ENCODE measurements at regions not wholly inside any gene's neighbourhood (a gene's known extent, or its start where the extent isn't known, plus 50 kb on each side); places are given as distances from the start of the nearest gene placed in this dataset.
"Not testable (repeated sequence)": the region's sequence is repeated elsewhere in the genome, so short reads cannot be mapped to it uniquely, and the experiment has no call there.

GRCh38 chr3:153339065-153339464, 177.0 kb downstream of the RAP2B start:
- no peak overlapping the region for H3K4me3 Mint-ChIP-seq
- H3K36me3 Mint-ChIP-seq (ENCODE audit: insufficient read depth) = no peaks in the 10 kb centered on the region
- no peak for ATAC-seq (replicated peaks)
- peak overlapping the region in 1 of 2 donors; percentile 13 for H3K27ac Mint-ChIP-seq
- DNase-seq = no peak
- H3K27me3 Mint-ChIP-seq = no peaks in the 10 kb centered on the region
- no peaks in the 10 kb centered on the region for H3K4me1 Mint-ChIP-seq (ENCODE audit: low read depth in 2 of 2)
- no peaks in the 10 kb centered on the region for H3K9me3 Mint-ChIP-seq

GRCh38 chr3:153343988-153344782, 182.2 kb downstream of the RAP2B start:
- no peaks in the 10 kb centered on the region for H3K4me1 Mint-ChIP-seq (ENCODE audit: low read depth in 2 of 2)
- no peaks in the 10 kb centered on the region for H3K27me3 Mint-ChIP-seq
- no peak overlapping the region for H3K4me3 Mint-ChIP-seq
- H3K9me3 Mint-ChIP-seq = no peaks in the 10 kb centered on the region
- ATAC-seq (replicated peaks) = no peak
- H3K27ac Mint-ChIP-seq = no peak overlapping the region
- no peaks in the 10 kb centered on the region for H3K36me3 Mint-ChIP-seq (ENCODE audit: insufficient read depth)
- DNase-seq = no peak

GRCh38 chr3:153348457-153349107, 186.6 kb downstream of the RAP2B start:
- Mint-ChIP-seq H3K27ac (no peak overlapping the region), H3K4me1 (ENCODE audit: low read depth in 2 of 2) (no peaks in the 10 kb centered on the region), H3K27me3 (no peaks in the 10 kb centered on the region), H3K9me3 (no peaks in the 10 kb centered on the region), H3K36me3 (ENCODE audit: insufficient read depth) (no peaks in the 10 kb centered on the region), H3K4me3 (no peak overlapping the region)
- ATAC-seq (replicated peaks) (no peak), DNase-seq (no peak)

GRCh38 chr3:153349108-153349499, 187.1 kb downstream of the RAP2B start:
- Mint-ChIP-seq H3K27me3 (no peaks in the 10 kb centered on the region), H3K9me3 (no peaks in the 10 kb centered on the region), H3K4me1 (ENCODE audit: low read depth in 2 of 2) (no peaks in the 10 kb centered on the region), H3K36me3 (ENCODE audit: insufficient read depth) (no peaks in the 10 kb centered on the region), H3K4me3 (no peak overlapping the region), H3K27ac (no peak overlapping the region)
- DNase-seq (no peak), ATAC-seq (replicated peaks) (no peak)

- Mint-ChIP-seq H3K4me1 (ENCODE audit: low read depth in 2 of 2) (no peaks in the 10 kb centered on the region), H3K4me3 (no peak overlapping the region), H3K36me3 (ENCODE audit: insufficient read depth) (no peaks in the 10 kb centered on the region), H3K9me3 (no peaks in the 10 kb centered on the region), H3K27me3 (no peaks in the 10 kb centered on the region), H3K27ac (no peak overlapping the region)
- ATAC-seq (replicated peaks) (no peak), DNase-seq (no peak)
Measured at GRCh38 chr3:153350420-153350819, 188.4 kb downstream of the RAP2B start.

GRCh38 chr3:153354641-153355040, 192.6 kb downstream of the RAP2B start:
- Mint-ChIP-seq H3K36me3 (ENCODE audit: insufficient read depth) (no peaks in the 10 kb centered on the region), H3K27ac (no peak overlapping the region), H3K9me3 (no peaks in the 10 kb centered on the region), H3K27me3 (no peaks in the 10 kb centered on the region), H3K4me3 (no peak overlapping the region), H3K4me1 (ENCODE audit: low read depth in 2 of 2) (no peaks in the 10 kb centered on the region)
- ATAC-seq (replicated peaks) = no peak
- no peak for DNase-seq

- H3K27me3 Mint-ChIP-seq = no peaks in the 10 kb centered on the region
- DNase-seq (no peak), ATAC-seq (replicated peaks) (no peak)
- no peaks in the 10 kb centered on the region for H3K36me3 Mint-ChIP-seq (ENCODE audit: insufficient read depth)
- H3K4me1 Mint-ChIP-seq (ENCODE audit: low read depth in 2 of 2) = no peaks in the 10 kb centered on the region
- no peak overlapping the region for H3K4me3 Mint-ChIP-seq
- no peak overlapping the region for H3K27ac Mint-ChIP-seq
- H3K9me3 Mint-ChIP-seq = no peaks in the 10 kb centered on the region
Measured at GRCh38 chr3:153355559-153355958, 193.5 kb downstream of the RAP2B start.

- no peak overlapping the region for H3K27ac Mint-ChIP-seq
- DNase-seq (no peak), ATAC-seq (replicated peaks) (no peak)
- no peaks in the 10 kb centered on the region for H3K4me1 Mint-ChIP-seq (ENCODE audit: low read depth in 2 of 2)
- H3K4me3 Mint-ChIP-seq = no peak overlapping the region
- no peaks in the 10 kb centered on the region for H3K36me3 Mint-ChIP-seq (ENCODE audit: insufficient read depth)
- no peaks in the 10 kb centered on the region for H3K27me3 Mint-ChIP-seq
- H3K9me3 Mint-ChIP-seq = no peaks in the 10 kb centered on the region
Measured at GRCh38 chr3:153356908-153357307, 194.9 kb downstream of the RAP2B start.

- ATAC-seq (replicated peaks) (no peak), DNase-seq (no peak)
- Mint-ChIP-seq H3K9me3 (no peaks in the 10 kb centered on the region), H3K27me3 (no peaks in the 10 kb centered on the region), H3K4me3 (no peak overlapping the region), H3K36me3 (ENCODE audit: insufficient read depth) (no peaks in the 10 kb centered on the region), H3K4me1 (ENCODE audit: low read depth in 2 of 2) (no peaks in the 10 kb centered on the region), H3K27ac (no peak overlapping the region)
Measured at GRCh38 chr3:153357436-153357835, 195.4 kb downstream of the RAP2B start.

- ATAC-seq (replicated peaks) = no peak
- DNase-seq = no peak
- Mint-ChIP-seq H3K9me3 (peaks cover 0 to 4% of the 10 kb centered on the region in 2 donors), H3K4me1 (ENCODE audit: low read depth in 2 of 2) (no peaks in the 10 kb centered on the region), H3K27me3 (peaks cover 0 to 5% of the 10 kb centered on the region in 2 donors), H3K4me3 (no peak overlapping the region), H3K36me3 (ENCODE audit: insufficient read depth) (no peaks in the 10 kb centered on the region), H3K27ac (no peak overlapping the region)
Measured at GRCh38 chr3:153369561-153370374, 207.7 kb downstream of the RAP2B start.

GRCh38 chr3:153370680-153371079, 208.7 kb downstream of the RAP2B start:
- Mint-ChIP-seq H3K4me1 (ENCODE audit: low read depth in 2 of 2) (no peaks in the 10 kb centered on the region), H3K9me3 (no peaks in the 10 kb centered on the region), H3K27me3 (peaks cover 0 to 5% of the 10 kb centered on the region in 2 donors), H3K4me3 (no peak overlapping the region), H3K27ac (no peak overlapping the region), H3K36me3 (ENCODE audit: insufficient read depth) (no peaks in the 10 kb centered on the region)
- no peak for DNase-seq
- no peak for ATAC-seq (replicated peaks)

- no peaks in the 10 kb centered on the region for H3K36me3 Mint-ChIP-seq (ENCODE audit: insufficient read depth)
- ATAC-seq (replicated peaks) = no peak
- H3K27ac Mint-ChIP-seq = no peak overlapping the region
- H3K9me3 Mint-ChIP-seq = no peaks in the 10 kb centered on the region
- H3K4me3 Mint-ChIP-seq = no peak overlapping the region
- DNase-seq = no peak
- H3K4me1 Mint-ChIP-seq (ENCODE audit: low read depth in 2 of 2) = no peaks in the 10 kb centered on the region
- H3K27me3 Mint-ChIP-seq = no peaks in the 10 kb centered on the region
Measured at GRCh38 chr3:153372326-153372725, 210.3 kb downstream of the RAP2B start.

GRCh38 chr3:153373606-153374005, 211.6 kb downstream of the RAP2B start:
- Mint-ChIP-seq H3K27ac (no peak overlapping the region), H3K4me1 (ENCODE audit: low read depth in 2 of 2) (no peaks in the 10 kb centered on the region)
- no peak for DNase-seq

GRCh38 chr3:153378366-153378765, 216.3 kb downstream of the RAP2B start:
- H3K27ac Mint-ChIP-seq; H3K4me1 Mint-ChIP-seq (ENCODE audit: low read depth in 2 of 2); H3K4me3 Mint-ChIP-seq; ATAC-seq (replicated peaks); DNase-seq; H3K27me3 Mint-ChIP-seq; H3K36me3 Mint-ChIP-seq (ENCODE audit: insufficient read depth); H3K9me3 Mint-ChIP-seq: not testable (repeated sequence)

More at GRCh38 chr3:153373606-153374005, 211.6 kb downstream of the RAP2B start:
- H3K36me3 Mint-ChIP-seq (ENCODE audit: insufficient read depth) = no peaks in the 10 kb centered on the region
- H3K9me3 Mint-ChIP-seq = no peaks in the 10 kb centered on the region
- ATAC-seq (replicated peaks) = peak; percentile 27
- no peaks in the 10 kb centered on the region for H3K27me3 Mint-ChIP-seq
- H3K4me3 Mint-ChIP-seq = no peak overlapping the region

Data from effector memory CD8-positive, alpha-beta T cell (primary cell).